Esophagus (tissue), 2 donors: ENCODE measurements at regions not wholly inside any gene's neighbourhood (a gene's known extent, or its start where the extent isn't known, plus 50 kb on each side); places are given as distances from the start of the nearest gene placed in this dataset.
"Not testable (repeated sequence)": the region's sequence is repeated elsewhere in the genome, so short reads cannot be mapped to it uniquely, and the experiment has no call there.

ENCODE experiments used
- H3K27ac ChIP-seq, 2 donors: one replicate each; pipeline ENCODE4 v1.5.1; 2013; ENCODE audit warnings: low read depth in 2 of 2, mild to moderate bottlenecking in 2 of 2, inconsistent platforms in 1 of 2, low read length in 1 of 2, moderate library complexity in 1 of 2
- H3K27me3 ChIP-seq, 2 donors: one replicate each; pipeline ENCODE4 v1.6.1; 2013; ENCODE audit warnings: low read length in 2 of 2, control low read depth in 1 of 2, mild to moderate bottlenecking in 1 of 2; ENCODE audit not compliant: insufficient read depth in 2 of 2, control insufficient read depth in 1 of 2
- H3K36me3 ChIP-seq, 2 donors: one replicate each; pipeline ENCODE4 v1.6.1; 2013; ENCODE audit warnings: low read length in 1 of 2; ENCODE audit not compliant: control insufficient read depth in 2 of 2, insufficient read depth in 2 of 2
- H3K4me1 ChIP-seq, 2 donors: one replicate each; pipeline ENCODE4 v1.6.1; 2013; ENCODE audit warnings: low read length in 1 of 2; ENCODE audit not compliant: control insufficient read depth in 2 of 2, insufficient read depth in 2 of 2
- H3K4me3 ChIP-seq, 2 donors: one replicate each; pipeline ENCODE4 v1.5.1; 2013; ENCODE audit warnings: low read length in 2 of 2, mild to moderate bottlenecking in 2 of 2, low read depth in 1 of 2, moderate library complexity in 1 of 2
- H3K9me3 ChIP-seq, 2 donors: one replicate each; pipeline ENCODE4 v1.6.1; 2013; ENCODE audit warnings: mild to moderate bottlenecking in 2 of 2, low read depth in 1 of 2, low read length in 1 of 2, moderate library complexity in 1 of 2; ENCODE audit not compliant: control insufficient read depth in 2 of 2, insufficient read depth in 1 of 2
- WGBS, 2 donors: extraction: QIAGEN DNeasy Blood & Tissue Kit; methylation state at CpG; one replicate each; pipeline ENCODE4 v1.1.7; 2013; 5-methylcytosine and 5-hydroxymethylcytosine counted together
- donor health status: healthy with polysubstance abuse.
- donor health status: Bipolar disorder and iron deficiency.

DNA sequence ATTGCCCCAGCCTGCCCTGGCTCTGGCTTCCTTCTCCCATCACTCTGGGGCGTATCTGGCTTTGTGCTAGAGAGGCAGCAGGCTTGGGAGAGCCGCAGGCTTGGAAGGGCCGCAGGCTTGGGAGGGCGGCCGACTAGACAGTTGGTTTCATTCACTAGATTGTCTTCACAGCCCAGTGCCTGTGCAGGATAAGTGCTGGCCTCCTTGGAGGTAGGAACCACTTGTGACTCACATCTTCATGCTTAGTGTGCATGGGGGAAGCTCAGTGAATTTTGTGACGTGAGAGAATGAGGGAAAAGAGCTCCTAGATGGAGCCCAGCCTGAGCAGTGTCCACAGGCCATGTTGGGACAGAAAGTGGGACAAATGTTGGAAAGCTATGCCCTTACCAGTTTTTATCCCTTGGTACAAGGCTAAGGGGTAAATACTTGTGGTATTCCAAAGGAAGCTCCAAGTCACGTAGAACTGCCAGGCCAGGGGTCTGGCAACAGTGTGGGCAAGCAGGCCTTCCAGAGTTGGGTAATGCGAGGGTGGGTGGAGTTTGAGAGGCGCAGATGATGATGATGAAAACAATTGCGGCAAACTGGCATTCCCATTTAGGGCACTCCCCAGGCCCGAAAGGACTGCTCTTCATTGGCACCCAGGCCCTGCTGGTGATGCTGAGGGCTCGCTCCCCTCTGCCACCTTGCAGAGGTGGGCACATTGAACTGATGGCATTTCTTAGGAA, 100.1 kb downstream of the DDX1 start:
- Histone ChIP-seq H3K27ac (no peak overlapping the region), H3K4me1 (peaks cover 0 to 2% of the 10 kb centered on the region in 2 donors), H3K36me3 (no peaks in the 10 kb centered on the region), H3K9me3 (no peaks in the 10 kb centered on the region), H3K4me3 (no peak overlapping the region), H3K27me3 (no peaks in the 10 kb centered on the region)
- 89 to 91% methylated on average over 12 of the region's 12 CpGs for WGBS, 2 donors

GRCh38 chr2:15692551-15693377, 101.1 kb downstream of the DDX1 start:
- Histone ChIP-seq H3K4me3 (no peak overlapping the region), H3K27ac (no peak overlapping the region), H3K27me3 (no peaks in the 10 kb centered on the region), H3K36me3 (no peaks in the 10 kb centered on the region), H3K9me3 (no peaks in the 10 kb centered on the region), H3K4me1 (peaks cover 0 to 2% of the 10 kb centered on the region in 2 donors)
- WGBS, 2 donors: 89 to 92% methylated on average over 15 of the region's 15 CpGs

- Histone ChIP-seq H3K36me3 (no peaks in the 10 kb centered on the region), H3K9me3 (no peaks in the 10 kb centered on the region), H3K27me3 (no peaks in the 10 kb centered on the region), H3K4me1 (peaks cover 0 to 2% of the 10 kb centered on the region in 2 donors), H3K4me3 (no peak overlapping the region), H3K27ac (no peak overlapping the region)
- 88 to 91% methylated on average over 4 of the region's 4 CpGs for WGBS, 2 donors
Observed at GRCh38 chr2:15693382-15693781, 101.7 kb downstream of the DDX1 start.

GRCh38 chr2:15693926-15694588, 102.4 kb downstream of the DDX1 start:
- no peaks in the 10 kb centered on the region for H3K27me3 ChIP-seq
- H3K4me1 ChIP-seq: peaks cover 0 to 2% of the 10 kb centered on the region in 2 donors
- no peak overlapping the region for H3K27ac ChIP-seq
- no peaks in the 10 kb centered on the region for H3K36me3 ChIP-seq
- 78 to 81% methylated on average over 16 of the region's 16 CpGs for WGBS, 2 donors
- H3K4me3 ChIP-seq: no peak overlapping the region
- H3K9me3 ChIP-seq: no peaks in the 10 kb centered on the region

DNA sequence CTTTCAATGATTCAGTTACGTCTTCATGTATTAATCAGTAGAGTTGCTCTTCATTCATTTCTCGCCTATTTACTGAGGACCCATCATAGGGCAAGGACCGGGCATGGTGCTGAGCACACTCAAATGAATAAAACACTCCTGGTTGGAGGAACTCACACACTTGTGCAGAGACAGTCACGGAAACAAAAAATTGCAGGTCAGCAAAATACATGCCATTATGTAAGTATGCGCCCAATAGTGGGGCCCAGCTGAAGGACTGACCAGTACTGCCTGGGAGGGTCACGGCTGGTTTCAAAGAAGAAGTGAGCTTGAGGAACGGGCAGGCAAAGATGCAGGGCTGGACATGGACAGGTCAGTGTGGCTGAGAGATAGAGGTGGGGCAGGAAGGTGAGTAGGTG, 102.9 kb downstream of the DDX1 start:
- Histone ChIP-seq H3K36me3 (no peaks in the 10 kb centered on the region), H3K27me3 (no peaks in the 10 kb centered on the region), H3K4me3 (no peak overlapping the region), H3K9me3 (no peaks in the 10 kb centered on the region), H3K4me1 (peaks cover 0 to under 1% of the 10 kb centered on the region in 2 donors), H3K27ac (no peak overlapping the region)
- WGBS, 2 donors: 93 to 94% methylated on average over 7 of the region's 7 CpGs

DNA sequence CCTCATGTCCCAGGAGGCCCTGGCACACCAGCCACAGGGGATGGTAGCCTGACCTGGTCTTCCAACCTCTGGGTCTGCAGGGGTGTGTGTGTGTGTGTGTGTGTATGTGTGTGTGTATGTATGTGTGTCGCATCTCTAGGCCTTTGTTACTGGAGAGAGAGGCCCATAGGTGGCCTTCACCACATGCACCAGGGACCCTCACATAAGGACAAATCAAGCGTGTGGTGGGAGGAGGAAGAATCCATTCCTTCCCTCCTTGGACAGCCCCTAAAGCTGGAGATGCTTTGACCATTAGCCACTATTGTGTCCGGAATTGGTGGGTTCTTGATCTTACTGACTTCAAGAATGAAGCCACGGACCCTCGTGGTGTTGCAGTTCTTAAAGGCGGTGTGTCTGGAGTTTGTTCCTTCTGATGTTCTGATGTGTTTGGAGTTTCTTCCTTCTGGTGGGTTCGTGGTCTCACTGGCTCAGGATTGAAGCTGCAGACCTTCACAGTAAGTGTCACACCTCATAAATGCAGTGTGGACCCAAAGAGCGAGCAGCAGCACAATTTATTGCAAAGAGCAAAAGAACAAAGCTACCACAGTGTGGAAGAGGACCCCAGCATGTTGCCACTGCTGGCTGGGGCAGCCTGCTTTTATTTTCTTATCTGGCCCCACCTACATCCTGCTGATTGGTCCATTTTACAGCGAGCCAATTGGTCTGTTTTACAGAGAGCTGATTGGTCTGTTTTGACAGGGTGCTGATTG, 104.1 kb downstream of the DDX1 start:
- no peaks in the 10 kb centered on the region for H3K9me3 ChIP-seq
- no peaks in the 10 kb centered on the region for H3K4me1 ChIP-seq
- no peaks in the 10 kb centered on the region for H3K27me3 ChIP-seq
- no peak overlapping the region for H3K4me3 ChIP-seq
- no peaks in the 10 kb centered on the region for H3K36me3 ChIP-seq
- no peak overlapping the region for H3K27ac ChIP-seq
- 76 to 83% methylated on average over 9 of the region's 9 CpGs for WGBS, 2 donors

GRCh38 chr2:15696606-15697170, 105.0 kb downstream of the DDX1 start:
- H3K27me3 ChIP-seq, H3K4me1 ChIP-seq, H3K27ac ChIP-seq, H3K36me3 ChIP-seq, H3K9me3 ChIP-seq, H3K4me3 ChIP-seq: not testable (repeated sequence)
- WGBS, 2 donors: 79 to 89% methylated on average over 31 to 32 of the region's 32 CpGs

DNA sequence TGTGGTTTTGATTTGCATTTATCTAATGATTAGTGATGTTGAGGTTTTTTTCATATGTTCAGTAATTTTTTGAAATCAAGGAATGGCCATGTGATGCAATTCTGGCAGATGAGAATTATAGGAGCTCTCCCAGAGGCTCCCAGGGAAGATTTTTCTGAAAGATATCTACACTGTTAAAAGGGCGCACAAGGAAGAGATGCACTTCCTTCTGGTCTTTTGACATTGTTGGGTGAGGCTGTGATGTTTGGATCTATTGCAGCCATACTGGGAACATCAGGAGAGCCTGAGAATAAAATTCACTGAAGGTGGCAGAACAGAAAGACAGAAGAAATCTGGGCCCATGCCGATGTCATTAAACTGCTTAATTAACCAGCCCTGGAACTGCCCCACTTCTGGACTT, 108.5 kb downstream of the DDX1 start:
- no peak overlapping the region for H3K27ac ChIP-seq
- no peaks in the 10 kb centered on the region for H3K36me3 ChIP-seq
- peaks cover 6 to 7% of the 10 kb centered on the region in 2 donors for H3K4me1 ChIP-seq
- no peaks in the 10 kb centered on the region for H3K9me3 ChIP-seq
- no peaks in the 10 kb centered on the region for H3K27me3 ChIP-seq
- no peak overlapping the region for H3K4me3 ChIP-seq
- 96% methylated on average over 2 of the region's 2 CpGs for WGBS, 2 donors
